ENCODE measurements at regions not wholly inside any gene's neighbourhood (a gene's known extent, or its start where the extent isn't known, plus 50 kb on each side); places are given as distances from the start of the nearest gene placed in this dataset.

GRCh38 chr6:137804637-137805036 lies 62.4 kb upstream of the TNFAIP3 start:
- Mint-ChIP-seq H3K4me1 (peaks cover 13% of the 10 kb centered on the region), H3K27me3 (no peaks in the 10 kb centered on the region), H3K4me3 (no peak overlapping the region), H3K27ac (no peak overlapping the region), H3K9me3 (ENCODE audit: insufficient read depth) (peaks cover 4% of the 10 kb centered on the region)
- Histone ChIP-seq H3K4me3 (ENCODE audit: control extremely low read depth in 1 of 5, extremely low read depth in 1 of 5, insufficient read depth in 1 of 5, low read depth in 2 of 5, low read length in 4 of 5) (no peak overlapping the region), H3K27ac (ENCODE audit: low read length in 2 of 2) (no peak overlapping the region), H4K20me1 (ENCODE audit: control insufficient read depth, insufficient read depth, low read length, poor library complexity, severe bottlenecking) (no peaks in the 10 kb centered on the region), H3K4me2 (replicated peaks; ENCODE audit: low read depth, low read length, poor library complexity, severe bottlenecking) (no peak overlapping the region), H3K9ac (ENCODE audit: low read length) (no peak overlapping the region), H3K27me3 (replicated peaks in 1 of 4; ENCODE audit: control extremely low read depth in 1 of 4, control insufficient read depth in 3 of 4, insufficient read depth in 4 of 4, low read length in 3 of 4) (no peaks in the 10 kb centered on the region), H3K36me3 (replicated peaks in 1 of 2; ENCODE audit: control extremely low read depth in 1 of 2, control insufficient read depth in 1 of 2, extremely low read depth in 1 of 2, insufficient read depth in 2 of 2, low read length in 1 of 2) (no peaks in the 10 kb centered on the region), H3K9me3 (ENCODE audit: control extremely low read depth in 1 of 3, control insufficient read depth in 2 of 3, insufficient read depth in 1 of 3, low read length in 2 of 3) (no peaks in the 10 kb centered on the region), H2AFZ (ENCODE audit: insufficient read depth, low read depth, low read length, poor library complexity, severe bottlenecking) (no peak overlapping the region), H3K4me1 (ENCODE audit: control insufficient read depth in 2 of 2, insufficient read depth in 2 of 2, low read length in 2 of 2) (peaks cover 7 to 8% of the 10 kb centered on the region in 2 donors), H3K79me2 (ENCODE audit: control insufficient read depth, insufficient read depth, low read length) (no peaks in the 10 kb centered on the region)
- WGBS (ENCODE audit: insufficient coverage), result no CpG with 5 or more reads among the region's 2 CpGs
- ChIA-PET CTCF (interaction anchor here (1.0 to 1.5 kb wide), 2 partner anchors 62 to 198 kb away, joined by 3 to 4 read pairs; partner anchors contain the start of gene TNFAIP3), POLR2A (no interaction called here)
- no peak for ATAC-seq (ENCODE audit: low read depth)
- TF ChIP-seq EZH2 (IDR thresholded peaks at IDR 0.05; ENCODE audit: borderline replicate concordance, insufficient read depth, low read depth, low read length, poor library complexity, severe bottlenecking), result no peak
- TF ChIP-seq CTCF (IDR thresholded peaks at IDR 0.05), result no peak
- intact Hi-C loops (cut with micrococcal nuclease), result no loop called here
- DNase-seq, result no peak

- TF ChIP-seq CTCF (IDR thresholded peaks at IDR 0.05) (no peak), EZH2 (IDR thresholded peaks at IDR 0.05; ENCODE audit: borderline replicate concordance, insufficient read depth, low read depth, low read length, poor library complexity, severe bottlenecking) (no peak)
- DNase-seq (no peak), ATAC-seq (ENCODE audit: low read depth) (no peak)
- H3K4me2 ChIP-seq (replicated peaks; ENCODE audit: low read depth, low read length, poor library complexity, severe bottlenecking), result no peak overlapping the region
- H3K9me3 Mint-ChIP-seq (ENCODE audit: insufficient read depth), result peaks cover 4% of the 10 kb centered on the region
- no peak overlapping the region for H3K4me3 Mint-ChIP-seq
- H3K36me3 ChIP-seq (replicated peaks in 1 of 2; ENCODE audit: control extremely low read depth in 1 of 2, control insufficient read depth in 1 of 2, extremely low read depth in 1 of 2, insufficient read depth in 2 of 2, low read length in 1 of 2), result no peaks in the 10 kb centered on the region
- intact Hi-C loops (cut with micrococcal nuclease), result no loop called here
- peaks cover 8% of the 10 kb centered on the region for H3K4me1 Mint-ChIP-seq
- H4K20me1 ChIP-seq (ENCODE audit: control insufficient read depth, insufficient read depth, low read length, poor library complexity, severe bottlenecking), result no peaks in the 10 kb centered on the region
- no peaks in the 10 kb centered on the region for H3K79me2 ChIP-seq (ENCODE audit: control insufficient read depth, insufficient read depth, low read length)
- H3K27ac ChIP-seq (ENCODE audit: low read length in 2 of 2), result no peak overlapping the region
- peaks cover 2% of the 10 kb centered on the region in 2 donors for H3K4me1 ChIP-seq (ENCODE audit: control insufficient read depth in 2 of 2, insufficient read depth in 2 of 2, low read length in 2 of 2)
- H3K9ac ChIP-seq (ENCODE audit: low read length), result no peak overlapping the region
- POLR2A ChIA-PET, result no interaction called here
- no peaks in the 10 kb centered on the region for H3K27me3 Mint-ChIP-seq
- H3K27me3 ChIP-seq (replicated peaks in 1 of 4; ENCODE audit: control extremely low read depth in 1 of 4, control insufficient read depth in 3 of 4, insufficient read depth in 4 of 4, low read length in 3 of 4), result no peaks in the 10 kb centered on the region
- 100% methylated on average over 4 of the region's 7 CpGs for WGBS (ENCODE audit: insufficient coverage)
- H3K27ac Mint-ChIP-seq, result no peak overlapping the region
- H2AFZ ChIP-seq (ENCODE audit: insufficient read depth, low read depth, low read length, poor library complexity, severe bottlenecking), result no peak overlapping the region
- CTCF ChIA-PET, result no interaction called here
- no peaks in the 10 kb centered on the region for H3K9me3 ChIP-seq (ENCODE audit: control extremely low read depth in 1 of 3, control insufficient read depth in 2 of 3, insufficient read depth in 1 of 3, low read length in 2 of 3)
- no peak overlapping the region for H3K4me3 ChIP-seq (ENCODE audit: control extremely low read depth in 1 of 5, extremely low read depth in 1 of 5, insufficient read depth in 1 of 5, low read depth in 2 of 5, low read length in 4 of 5)
Observed at GRCh38 chr6:137805622-137806021, 61.4 kb upstream of the TNFAIP3 start.
